Panc1 (cell line): ENCODE measurements at regions not wholly inside any gene's neighbourhood (a gene's known extent, or its start where the extent isn't known, plus 50 kb on each side); places are given as distances from the start of the nearest gene placed in this dataset.

Source experiments
- ATAC-seq: fragments of 200-7000 bp; cut with Tn5 transposase; 2 replicates; pipeline ENCODE4 v1.9.1; 2020; ENCODE audit warnings: mild to moderate bottlenecking, moderate library complexity
- BruUV-seq: library from RNA; stranded (reverse); fragments of 400-500 nt; replicated peaks from 2 replicates; lab custom pipeline; 2021; lab: Mats Ljungman, UMichigan
- CTCF ChIA-PET: fragments of 300-600 bp; sonication (Branson Sonifier 250); formaldehyde crosslinking; loops from one replicate; lab custom pipeline; 2022; ENCODE audit warnings: antibody characterized with exemption; lab: Charles Lee
- POLR2A ChIA-PET: fragments of 300-600 bp; sonication (Branson Sonifier 250); formaldehyde crosslinking; loops from one replicate; lab custom pipeline; 2022; ENCODE audit warnings: antibody characterized with exemption; lab: Charles Lee
- DNase-seq: peaks from one replicate; pipeline ENCODE4 v3.0.0-alpha.2; 2010; ENCODE audit warnings: low read depth, low spot score
- H3K27ac ChIP-seq: 2 replicates; pipeline ENCODE4 v1.5.1; 2011; ENCODE audit warnings: mild to moderate bottlenecking, low read length, inconsistent platforms
- H3K27me3 ChIP-seq: fragments of 200-500 bp; sonication (Bioruptor generic); 2 replicates; pipeline ENCODE4 v1.6.0; 2014; ENCODE audit warnings: low read length, inconsistent platforms; ENCODE audit not compliant: control insufficient read depth, insufficient read depth
- H3K36me3 ChIP-seq: fragments of 200-500 bp; sonication (Bioruptor generic); 2 replicates; pipeline ENCODE4 v1.5.1; 2014; ENCODE audit warnings: inconsistent platforms, mild to moderate bottlenecking, low read length, moderate library complexity; ENCODE audit not compliant: control insufficient read depth, insufficient read depth
- H3K4me1 ChIP-seq: 2 replicates; pipeline ENCODE4 v1.5.1; 2011; ENCODE audit warnings: inconsistent platforms, mild to moderate bottlenecking, low read length, moderate library complexity; ENCODE audit not compliant: control insufficient read depth, insufficient read depth
- H3K4me3 ChIP-seq, 2 experiments: 2 replicates each; pipeline ENCODE4 v1.5.1; 2011 to 2012; ENCODE audit warnings: low read depth in 2 of 2, low read length in 2 of 2, mild to moderate bottlenecking in 2 of 2, inconsistent platforms in 1 of 2, moderate library complexity in 1 of 2
- H3K9me3 ChIP-seq: fragments of 200-500 bp; sonication (Bioruptor generic); 2 replicates; pipeline ENCODE4 v1.5.1; 2014; ENCODE audit warnings: low read depth, mild to moderate bottlenecking, inconsistent platforms, low read length, moderate library complexity; ENCODE audit not compliant: control insufficient read depth, insufficient read depth
- POLR2AphosphoS5 ChIP-seq: IDR thresholded peaks from 2 replicates; pipeline ENCODE4 v1.6.1; 2012; ENCODE audit warnings: mild to moderate bottlenecking, low read depth, low read length, moderate library complexity
- SIN3A ChIP-seq: IDR thresholded peaks from 2 replicates; pipeline ENCODE4 v1.6.1; 2012; ENCODE audit warnings: low read depth, mild to moderate bottlenecking, low read length, moderate library complexity, borderline replicate concordance; ENCODE audit not compliant: insufficient read depth
- TCF7L2 ChIP-seq: IDR thresholded peaks from 2 replicates; pipeline ENCODE4 v1.6.1; 2011; ENCODE audit warnings: mild to moderate bottlenecking, low read depth, low read length, inconsistent platforms
- in situ Hi-C: cut with HindIII; loops from 2 replicates; pipeline ENCODE4 v1.10.0; 2016; ENCODE audit warnings: low sequenced_read_pairs, low pct_unique_long_range_greater_than_20kb
- intact Hi-C: fragments of 100-400 bp; cut with micrococcal nuclease; formaldehyde crosslinking; loops from one replicate; pipeline ENCODE4 v1.10.0; 2022; ENCODE audit not compliant: unreplicated experiment
- TF ChIP-seq, protein P1 (sequence below): fragments of 450-650 bp; IDR thresholded peaks from 2 replicates; pipeline ENCODE4 v1.5.1; 2017; ENCODE audit warnings: mild to moderate bottlenecking
- TF ChIP-seq, protein P2 (sequence below), 2 experiments: IDR thresholded peaks; 2 replicates each; pipeline ENCODE4 v1.6.1; 2011 to 2012; ENCODE audit warnings: low read depth in 2 of 2, control low read depth in 1 of 2, low read length in 1 of 2, mild to moderate bottlenecking in 1 of 2, moderate library complexity in 1 of 2; ENCODE audit not compliant: insufficient read depth in 1 of 2

DNA sequence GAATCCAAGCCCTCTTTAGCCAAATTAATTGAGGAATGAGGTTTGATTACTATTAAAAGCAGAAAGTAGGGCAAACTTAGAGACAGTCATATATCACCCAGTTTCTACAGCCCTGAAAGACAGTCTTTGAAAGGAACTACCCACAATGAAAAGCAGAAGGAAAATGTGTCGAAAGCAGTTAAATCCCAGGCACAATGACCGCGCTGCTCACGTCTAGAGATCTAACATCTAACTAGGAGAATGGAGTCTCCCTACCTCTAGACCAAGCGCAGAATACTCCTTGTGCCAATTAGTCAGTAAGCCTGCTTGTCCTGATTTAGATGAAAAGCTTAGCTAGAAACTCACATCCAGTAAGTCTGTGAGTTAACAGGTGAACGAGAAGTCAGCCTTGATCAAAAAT lies 350.0 kb downstream of the FGFR2 start:
- ATAC-seq = no peak
- DNase-seq = no peak
- Histone ChIP-seq H3K4me1 (no peaks in the 10 kb centered on the region), H3K4me3 (no peak overlapping the region), H3K36me3 (no peaks in the 10 kb centered on the region), H3K27ac (no peak overlapping the region), H3K27me3 (no peaks in the 10 kb centered on the region), H3K9me3 (no peaks in the 10 kb centered on the region)
- intact Hi-C loops (no loop called here), in situ Hi-C loops (no loop called here)
- ChIA-PET CTCF (no interaction called here), POLR2A (no interaction called here)
- TF ChIP-seq SIN3A (no peak), POLR2AphosphoS5 (no peak), TCF7L2 (no peak)
- TF ChIP-seq, protein P1, sequence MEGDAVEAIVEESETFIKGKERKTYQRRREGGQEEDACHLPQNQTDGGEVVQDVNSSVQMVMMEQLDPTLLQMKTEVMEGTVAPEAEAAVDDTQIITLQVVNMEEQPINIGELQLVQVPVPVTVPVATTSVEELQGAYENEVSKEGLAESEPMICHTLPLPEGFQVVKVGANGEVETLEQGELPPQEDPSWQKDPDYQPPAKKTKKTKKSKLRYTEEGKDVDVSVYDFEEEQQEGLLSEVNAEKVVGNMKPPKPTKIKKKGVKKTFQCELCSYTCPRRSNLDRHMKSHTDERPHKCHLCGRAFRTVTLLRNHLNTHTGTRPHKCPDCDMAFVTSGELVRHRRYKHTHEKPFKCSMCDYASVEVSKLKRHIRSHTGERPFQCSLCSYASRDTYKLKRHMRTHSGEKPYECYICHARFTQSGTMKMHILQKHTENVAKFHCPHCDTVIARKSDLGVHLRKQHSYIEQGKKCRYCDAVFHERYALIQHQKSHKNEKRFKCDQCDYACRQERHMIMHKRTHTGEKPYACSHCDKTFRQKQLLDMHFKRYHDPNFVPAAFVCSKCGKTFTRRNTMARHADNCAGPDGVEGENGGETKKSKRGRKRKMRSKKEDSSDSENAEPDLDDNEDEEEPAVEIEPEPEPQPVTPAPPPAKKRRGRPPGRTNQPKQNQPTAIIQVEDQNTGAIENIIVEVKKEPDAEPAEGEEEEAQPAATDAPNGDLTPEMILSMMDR = no peak
- TF ChIP-seq, protein P2, sequence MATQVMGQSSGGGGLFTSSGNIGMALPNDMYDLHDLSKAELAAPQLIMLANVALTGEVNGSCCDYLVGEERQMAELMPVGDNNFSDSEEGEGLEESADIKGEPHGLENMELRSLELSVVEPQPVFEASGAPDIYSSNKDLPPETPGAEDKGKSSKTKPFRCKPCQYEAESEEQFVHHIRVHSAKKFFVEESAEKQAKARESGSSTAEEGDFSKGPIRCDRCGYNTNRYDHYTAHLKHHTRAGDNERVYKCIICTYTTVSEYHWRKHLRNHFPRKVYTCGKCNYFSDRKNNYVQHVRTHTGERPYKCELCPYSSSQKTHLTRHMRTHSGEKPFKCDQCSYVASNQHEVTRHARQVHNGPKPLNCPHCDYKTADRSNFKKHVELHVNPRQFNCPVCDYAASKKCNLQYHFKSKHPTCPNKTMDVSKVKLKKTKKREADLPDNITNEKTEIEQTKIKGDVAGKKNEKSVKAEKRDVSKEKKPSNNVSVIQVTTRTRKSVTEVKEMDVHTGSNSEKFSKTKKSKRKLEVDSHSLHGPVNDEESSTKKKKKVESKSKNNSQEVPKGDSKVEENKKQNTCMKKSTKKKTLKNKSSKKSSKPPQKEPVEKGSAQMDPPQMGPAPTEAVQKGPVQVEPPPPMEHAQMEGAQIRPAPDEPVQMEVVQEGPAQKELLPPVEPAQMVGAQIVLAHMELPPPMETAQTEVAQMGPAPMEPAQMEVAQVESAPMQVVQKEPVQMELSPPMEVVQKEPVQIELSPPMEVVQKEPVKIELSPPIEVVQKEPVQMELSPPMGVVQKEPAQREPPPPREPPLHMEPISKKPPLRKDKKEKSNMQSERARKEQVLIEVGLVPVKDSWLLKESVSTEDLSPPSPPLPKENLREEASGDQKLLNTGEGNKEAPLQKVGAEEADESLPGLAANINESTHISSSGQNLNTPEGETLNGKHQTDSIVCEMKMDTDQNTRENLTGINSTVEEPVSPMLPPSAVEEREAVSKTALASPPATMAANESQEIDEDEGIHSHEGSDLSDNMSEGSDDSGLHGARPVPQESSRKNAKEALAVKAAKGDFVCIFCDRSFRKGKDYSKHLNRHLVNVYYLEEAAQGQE (IDR thresholded peaks at IDR 0.05; ENCODE audit: insufficient read depth in 1 of 2, low read depth in 2 of 2, low read length in 1 of 2) = no peak
- no TSS peak for BruUV-seq

DNA sequence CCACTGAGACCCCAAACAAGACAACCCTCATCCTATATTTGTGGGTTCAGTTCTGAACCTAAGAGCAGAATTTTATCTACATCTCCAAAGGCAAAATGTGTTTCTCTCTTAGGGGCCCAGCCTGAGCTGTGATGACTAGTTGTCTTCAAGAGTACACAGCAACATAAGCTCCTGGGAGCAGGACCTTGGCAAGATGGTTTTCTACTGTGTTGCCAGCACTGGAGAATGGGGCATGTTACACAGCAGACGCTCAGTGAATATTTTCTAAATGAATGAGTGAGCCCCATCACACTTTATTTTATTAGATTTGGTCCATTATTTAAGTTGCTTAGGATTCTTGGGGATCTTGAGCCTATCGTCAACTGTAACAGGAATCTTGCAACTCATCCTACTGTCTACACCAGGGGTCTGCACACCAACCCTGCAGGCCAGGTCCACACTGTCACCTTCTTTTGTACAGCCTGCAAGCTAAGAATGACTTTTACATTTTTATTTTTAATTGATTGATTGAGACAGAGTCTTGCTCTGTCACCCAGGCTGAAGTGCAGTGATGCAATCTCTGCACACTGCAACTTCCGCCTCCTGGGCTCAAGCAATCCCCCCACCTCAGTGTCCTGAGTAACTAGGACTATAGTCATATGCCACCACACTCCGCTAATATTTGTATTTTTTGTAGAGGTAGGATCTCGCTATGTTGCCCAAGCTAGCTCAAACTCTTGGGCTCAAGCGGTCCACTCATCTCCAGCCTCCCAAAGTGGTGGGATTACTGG lies 347.1 kb downstream of the FGFR2 start:
- Histone ChIP-seq H3K4me1 (no peaks in the 10 kb centered on the region), H3K27me3 (no peaks in the 10 kb centered on the region), H3K4me3 (no peak overlapping the region), H3K27ac (no peak overlapping the region), H3K36me3 (no peaks in the 10 kb centered on the region), H3K9me3 (no peaks in the 10 kb centered on the region)
- intact Hi-C loops = no loop called here
- ATAC-seq (no peak), DNase-seq (no peak)
- ChIA-PET POLR2A (no interaction called here), CTCF (no interaction called here)
- no TSS peak for BruUV-seq
- in situ Hi-C loops = no loop called here
- TF ChIP-seq, protein P2 (IDR thresholded peaks at IDR 0.05; ENCODE audit: insufficient read depth in 1 of 2, low read depth in 2 of 2, low read length in 1 of 2) = no peak
- no peak for TF ChIP-seq POLR2AphosphoS5
- TF ChIP-seq SIN3A = no peak
- TF ChIP-seq, protein P1 = no peak
- TF ChIP-seq TCF7L2 = no peak
